Endothelial cell of umbilical vein (primary cell): ENCODE measurements at regions not wholly inside any gene's neighbourhood (a gene's known extent, or its start where the extent isn't known, plus 50 kb on each side); places are given as distances from the start of the nearest gene placed in this dataset.

Experiments used
- EZH2 ChIP-seq: IDR thresholded peaks from 2 replicates; pipeline ENCODE4 v1.6.1; 2012; ENCODE audit warnings: borderline replicate concordance, low read depth, mild to moderate bottlenecking, moderate library complexity, low read length, inconsistent platforms; ENCODE audit not compliant: severe bottlenecking
- JUN ChIP-seq: IDR thresholded peaks from 2 replicates; pipeline ENCODE4 v1.6.1; 2011; ENCODE audit warnings: borderline replicate concordance, low read depth; ENCODE audit not compliant: insufficient read length, insufficient read depth
- POLR2A ChIP-seq: IDR thresholded peaks from 2 replicates; pipeline ENCODE4 v1.6.1; 2012; ENCODE audit warnings: low read depth, mild to moderate bottlenecking, control low read depth, low read length
- POLR2AphosphoS5 ChIP-seq: IDR thresholded peaks from 2 replicates; pipeline ENCODE4 v1.6.1; 2012; ENCODE audit warnings: low read depth, mild to moderate bottlenecking, control low read depth, low read length, moderate library complexity; ENCODE audit not compliant: insufficient read depth
- TF ChIP-seq, protein P1 (sequence below), 2 donors: IDR thresholded peaks; 1 replicate in 1 of 2; 2 replicates in 1 of 2; pipeline ENCODE4 v1.5.1; 2011; ENCODE audit warnings: low read length in 2 of 2, mild to moderate bottlenecking in 2 of 2, moderate library complexity in 2 of 2, control low read depth in 1 of 2, inconsistent platforms in 1 of 2, low read depth in 1 of 2; ENCODE audit not compliant: insufficient read depth in 1 of 2; ENCODE audit errors: extremely low read depth in 1 of 2

DNA sequence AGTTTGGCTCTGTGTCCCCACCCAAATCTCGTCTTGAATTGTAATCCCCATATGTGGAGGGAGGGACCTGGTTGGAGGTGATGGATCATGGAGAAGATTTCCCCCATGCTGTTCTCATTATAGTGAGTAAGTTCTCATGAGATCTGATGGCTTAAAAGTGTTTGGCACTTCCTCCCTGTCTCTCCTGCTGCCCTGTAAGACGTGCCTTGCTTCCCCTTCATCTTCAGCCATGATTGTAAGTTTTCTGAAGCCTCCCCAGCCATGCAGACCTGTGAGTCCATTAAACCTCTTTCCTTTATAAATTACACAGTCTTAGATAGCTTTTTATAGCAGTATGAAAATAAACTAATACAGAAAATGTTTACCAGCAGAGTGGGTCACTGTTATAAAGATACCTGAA lies 577.6 kb downstream of the UTRN start:
- TF ChIP-seq, protein P1, sequence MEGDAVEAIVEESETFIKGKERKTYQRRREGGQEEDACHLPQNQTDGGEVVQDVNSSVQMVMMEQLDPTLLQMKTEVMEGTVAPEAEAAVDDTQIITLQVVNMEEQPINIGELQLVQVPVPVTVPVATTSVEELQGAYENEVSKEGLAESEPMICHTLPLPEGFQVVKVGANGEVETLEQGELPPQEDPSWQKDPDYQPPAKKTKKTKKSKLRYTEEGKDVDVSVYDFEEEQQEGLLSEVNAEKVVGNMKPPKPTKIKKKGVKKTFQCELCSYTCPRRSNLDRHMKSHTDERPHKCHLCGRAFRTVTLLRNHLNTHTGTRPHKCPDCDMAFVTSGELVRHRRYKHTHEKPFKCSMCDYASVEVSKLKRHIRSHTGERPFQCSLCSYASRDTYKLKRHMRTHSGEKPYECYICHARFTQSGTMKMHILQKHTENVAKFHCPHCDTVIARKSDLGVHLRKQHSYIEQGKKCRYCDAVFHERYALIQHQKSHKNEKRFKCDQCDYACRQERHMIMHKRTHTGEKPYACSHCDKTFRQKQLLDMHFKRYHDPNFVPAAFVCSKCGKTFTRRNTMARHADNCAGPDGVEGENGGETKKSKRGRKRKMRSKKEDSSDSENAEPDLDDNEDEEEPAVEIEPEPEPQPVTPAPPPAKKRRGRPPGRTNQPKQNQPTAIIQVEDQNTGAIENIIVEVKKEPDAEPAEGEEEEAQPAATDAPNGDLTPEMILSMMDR (IDR thresholded peaks at IDR 0.05; ENCODE audit: extremely low read depth in 1 of 2, insufficient read depth in 1 of 2, low read depth in 1 of 2, low read length in 2 of 2): no peak
- TF ChIP-seq POLR2AphosphoS5 (no peak), JUN (no peak), EZH2 (no peak), POLR2A (no peak)
